SK-N-MC (cell line): ENCODE measurements at regions not wholly inside any gene's neighbourhood (a gene's known extent, or its start where the extent isn't known, plus 50 kb on each side); places are given as distances from the start of the nearest gene placed in this dataset.

ENCODE experiments used
- DNase-seq: peaks from one replicate; pipeline ENCODE4 v3.0.0-alpha.2; 2011; ENCODE audit warnings: low read depth, low spot score
- H3K27ac ChIP-seq: fragments of 200-600 bp; sonication (generic); 2 replicates; pipeline ENCODE4 v1.5.1; 2016; ENCODE audit warnings: mixed run types
- H3K36me3 ChIP-seq: fragments of 200-600 bp; sonication (generic); 2 replicates; pipeline ENCODE4 v1.6.1; 2017; ENCODE audit warnings: antibody characterized with exemption, low read length, mixed read lengths; ENCODE audit not compliant: insufficient read depth
- H3K4me3 ChIP-seq: fragments of 200-600 bp; sonication (generic); 2 replicates; pipeline ENCODE4 v1.5.1; 2016
- H3K9ac ChIP-seq: fragments of 200-600 bp; sonication (generic); 2 replicates; pipeline ENCODE4 v1.8.0; 2017; ENCODE audit warnings: mixed run types, mixed read lengths; ENCODE audit not compliant: insufficient read length
- H3K9me3 ChIP-seq: fragments of 200-600 bp; sonication (generic); 2 replicates; pipeline ENCODE4 v1.6.1; 2017; ENCODE audit warnings: low read depth, mild to moderate bottlenecking, antibody characterized with exemption, low read length, moderate library complexity, mixed read lengths
- EZH2 ChIP-seq: fragments of 200-600 bp; sonication (generic); IDR thresholded peaks from one replicate; pipeline ENCODE4 v1.6.1; 2017; ENCODE audit warnings: antibody characterized with exemption
- FOXP2 ChIP-seq: optimal IDR thresholded peaks from 2 replicates; pipeline ENCODE3; 2011; ENCODE audit warnings: mild to moderate bottlenecking, moderate library complexity; ENCODE audit not compliant: insufficient read depth; ENCODE audit errors: extremely low read length, control extremely low read depth
- POLR2AphosphoS5 ChIP-seq: IDR thresholded peaks from 2 replicates; pipeline ENCODE4 v1.6.1; 2012; ENCODE audit warnings: mild to moderate bottlenecking, low read depth, low read length, borderline replicate concordance

- no peaks in the 10 kb centered on the region for H3K36me3 ChIP-seq
- no peak overlapping the region for H3K4me3 ChIP-seq
- no peak overlapping the region for H3K27ac ChIP-seq
- DNase-seq = no peak
- TF ChIP-seq POLR2AphosphoS5 = no peak
- TF ChIP-seq FOXP2 = no peak
- no peak for TF ChIP-seq EZH2
- H3K9ac ChIP-seq = no peak overlapping the region
- no peaks in the 10 kb centered on the region for H3K9me3 ChIP-seq
These were observed 78.0 kb downstream of the RGS13 start for GRCh38 chr1:192713921-192714320.

- Histone ChIP-seq H3K4me3 (no peak overlapping the region), H3K27ac (no peak overlapping the region), H3K9ac (no peak overlapping the region), H3K36me3 (no peaks in the 10 kb centered on the region), H3K9me3 (no peaks in the 10 kb centered on the region)
- DNase-seq = no peak
- TF ChIP-seq EZH2 = no peak
- no peak for TF ChIP-seq POLR2AphosphoS5
- no peak for TF ChIP-seq FOXP2
These were observed 84.2 kb upstream of the RGS2 start for GRCh38 chr1:192724670-192725069.

- Histone ChIP-seq H3K27ac (no peak overlapping the region), H3K9ac (no peak overlapping the region), H3K36me3 (no peaks in the 10 kb centered on the region), H3K9me3 (no peaks in the 10 kb centered on the region), H3K4me3 (no peak overlapping the region)
- DNase-seq = no peak
- TF ChIP-seq EZH2 (no peak), FOXP2 (no peak), POLR2AphosphoS5 (no peak)
These were observed 81.9 kb upstream of the RGS2 start for GRCh38 chr1:192726820-192727504.

GRCh38 chr1:192729500-192729899 is 79.3 kb upstream of the RGS2 start:
- no peak overlapping the region for H3K27ac ChIP-seq
- H3K4me3 ChIP-seq = no peak overlapping the region
- no peak overlapping the region for H3K9ac ChIP-seq
- TF ChIP-seq POLR2AphosphoS5 = no peak
- no peak for TF ChIP-seq EZH2
- no peak for TF ChIP-seq FOXP2
- no peaks in the 10 kb centered on the region for H3K36me3 ChIP-seq
- no peaks in the 10 kb centered on the region for H3K9me3 ChIP-seq
- no peak for DNase-seq

GRCh38 chr1:192730198-192730597 is 78.6 kb upstream of the RGS2 start:
- Histone ChIP-seq H3K36me3 (no peaks in the 10 kb centered on the region), H3K4me3 (no peak overlapping the region), H3K9me3 (no peaks in the 10 kb centered on the region), H3K9ac (no peak overlapping the region), H3K27ac (no peak overlapping the region)
- TF ChIP-seq POLR2AphosphoS5 (no peak), EZH2 (no peak), FOXP2 (no peak)
- no peak for DNase-seq

- no peak for DNase-seq
- H3K9ac ChIP-seq = no peak overlapping the region
- H3K36me3 ChIP-seq = no peaks in the 10 kb centered on the region
- H3K4me3 ChIP-seq = no peak overlapping the region
- H3K9me3 ChIP-seq = no peaks in the 10 kb centered on the region
- no peak overlapping the region for H3K27ac ChIP-seq
- TF ChIP-seq POLR2AphosphoS5 (no peak), EZH2 (no peak), FOXP2 (no peak)
These were observed 76.1 kb upstream of the RGS2 start for GRCh38 chr1:192732787-192733186.

- Histone ChIP-seq H3K36me3 (no peaks in the 10 kb centered on the region), H3K27ac (no peak overlapping the region), H3K4me3 (no peak overlapping the region), H3K9ac (no peak overlapping the region), H3K9me3 (no peaks in the 10 kb centered on the region)
- TF ChIP-seq EZH2 (no peak), FOXP2 (no peak), POLR2AphosphoS5 (no peak)
- DNase-seq = no peak
These were observed 73.4 kb upstream of the RGS2 start for GRCh38 chr1:192735298-192735915.

- Histone ChIP-seq H3K9ac (no peak overlapping the region), H3K4me3 (no peak overlapping the region), H3K36me3 (no peaks in the 10 kb centered on the region), H3K9me3 (no peaks in the 10 kb centered on the region), H3K27ac (no peak overlapping the region)
- DNase-seq = no peak
- TF ChIP-seq POLR2AphosphoS5 = no peak
- TF ChIP-seq FOXP2 = no peak
- TF ChIP-seq EZH2 = no peak
These were observed 71.5 kb upstream of the RGS2 start for GRCh38 chr1:192737306-192737705.
